Tibial nerve (tissue), 4 donors: ENCODE measurements at regions not wholly inside any gene's neighbourhood (a gene's known extent, or its start where the extent isn't known, plus 50 kb on each side); places are given as distances from the start of the nearest gene placed in this dataset.

ENCODE experiments used
- DNase-seq, 2 donors: peaks; one replicate each; pipeline ENCODE4 v3.0.0-alpha.2; 2019; ENCODE audit warnings: low spot score in 2 of 2
- H3K27ac ChIP-seq, 4 donors: fragments of 200-600 bp; sonication (generic) in 3 of 4; one replicate each; pipeline ENCODE4 v1.5.1; 2017 to 2019; ENCODE audit warnings: mild to moderate bottlenecking in 1 of 4
- H3K27me3 ChIP-seq, 2 donors: fragments of 200-600 bp; sonication (generic) in 1 of 2; one replicate each; pipeline versions ENCODE4 v1.5.1 to v1.6.0; 2017 to 2019
- H3K36me3 ChIP-seq, 3 donors: fragments of 200-600 bp; sonication (generic); one replicate each; pipeline ENCODE4 v1.5.1; 2018 to 2019
- H3K4me1 ChIP-seq, 4 donors: fragments of 200-600 bp; sonication (generic) in 3 of 4; one replicate each; pipeline ENCODE4 v1.5.1; 2017 to 2019
- H3K4me3 ChIP-seq, 4 donors: fragments of 200-600 bp; sonication (generic) in 3 of 4; one replicate each; pipeline ENCODE4 v1.5.1; 2017 to 2019; ENCODE audit warnings: mild to moderate bottlenecking in 1 of 4, moderate library complexity in 1 of 4
- H3K9me3 ChIP-seq, 4 donors: fragments of 200-600 bp; sonication (generic) in 3 of 4; one replicate each; pipeline ENCODE4 v1.5.1; 2017 to 2019
- EP300 ChIP-seq, 2 donors: sonication (generic); formaldehyde crosslinking; IDR thresholded peaks; one replicate each; pipeline ENCODE4 v1.6.1; 2017; ENCODE audit warnings: antibody characterized with exemption in 2 of 2, mild to moderate bottlenecking in 1 of 2
- POLR2A ChIP-seq, 2 donors: fragments of 450-650 bp; IDR thresholded peaks; one replicate each; pipeline ENCODE4 v1.6.1; 2017; ENCODE audit warnings: antibody characterized with exemption in 2 of 2, mild to moderate bottlenecking in 2 of 2, moderate library complexity in 2 of 2
- WGBS, 2 donors: methylation state at CpG; one replicate each; pipeline ENCODE4 v1.1.5; 2018; 5-methylcytosine and 5-hydroxymethylcytosine counted together
- TF ChIP-seq, protein P1 (sequence below), 5 experiments: fragments of 200-600 bp in 3 of 5; fragments of 450-650 bp in 2 of 5; sonication (generic) in 3 of 5; IDR thresholded peaks; one replicate each; pipeline ENCODE4 v1.5.1; 2016 to 2019; ENCODE audit warnings: antibody characterized with exemption in 5 of 5, mild to moderate bottlenecking in 3 of 5, moderate library complexity in 2 of 5

DNA sequence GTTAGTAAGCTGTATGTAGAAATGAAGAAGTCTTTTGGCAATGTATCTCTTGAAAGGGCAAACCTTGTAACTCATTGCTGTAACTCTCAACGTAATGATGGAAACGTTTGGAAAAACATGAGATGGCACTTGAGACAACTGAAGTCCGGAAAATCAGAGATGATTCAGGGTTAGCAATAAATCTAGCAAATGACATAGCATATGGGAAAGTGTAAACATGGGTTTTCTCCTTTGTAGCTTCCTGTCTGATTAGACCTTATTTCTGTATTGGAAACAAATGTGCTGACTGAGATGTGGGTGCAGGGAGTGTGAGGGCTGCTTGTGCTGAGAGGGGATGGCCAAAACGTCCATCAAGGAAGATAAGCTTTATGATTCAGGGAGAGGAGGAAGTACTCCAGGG is 110.7 kb upstream of the FAM20A start:
- TF ChIP-seq EP300 (IDR thresholded peaks at IDR 0.05) (no peak), POLR2A (IDR thresholded peaks at IDR 0.05) (no peak)
- TF ChIP-seq, protein P1, sequence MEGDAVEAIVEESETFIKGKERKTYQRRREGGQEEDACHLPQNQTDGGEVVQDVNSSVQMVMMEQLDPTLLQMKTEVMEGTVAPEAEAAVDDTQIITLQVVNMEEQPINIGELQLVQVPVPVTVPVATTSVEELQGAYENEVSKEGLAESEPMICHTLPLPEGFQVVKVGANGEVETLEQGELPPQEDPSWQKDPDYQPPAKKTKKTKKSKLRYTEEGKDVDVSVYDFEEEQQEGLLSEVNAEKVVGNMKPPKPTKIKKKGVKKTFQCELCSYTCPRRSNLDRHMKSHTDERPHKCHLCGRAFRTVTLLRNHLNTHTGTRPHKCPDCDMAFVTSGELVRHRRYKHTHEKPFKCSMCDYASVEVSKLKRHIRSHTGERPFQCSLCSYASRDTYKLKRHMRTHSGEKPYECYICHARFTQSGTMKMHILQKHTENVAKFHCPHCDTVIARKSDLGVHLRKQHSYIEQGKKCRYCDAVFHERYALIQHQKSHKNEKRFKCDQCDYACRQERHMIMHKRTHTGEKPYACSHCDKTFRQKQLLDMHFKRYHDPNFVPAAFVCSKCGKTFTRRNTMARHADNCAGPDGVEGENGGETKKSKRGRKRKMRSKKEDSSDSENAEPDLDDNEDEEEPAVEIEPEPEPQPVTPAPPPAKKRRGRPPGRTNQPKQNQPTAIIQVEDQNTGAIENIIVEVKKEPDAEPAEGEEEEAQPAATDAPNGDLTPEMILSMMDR (IDR thresholded peaks at IDR 0.05) = no peak
- DNase-seq = no peak
- H3K36me3 ChIP-seq = no peaks in the 10 kb centered on the region
- no peaks in the 10 kb centered on the region for H3K27me3 ChIP-seq
- H3K4me3 ChIP-seq = no peak overlapping the region
- WGBS, 2 donors = 55 to 58% methylated on average over 4 of the region's 4 CpGs
- no peaks in the 10 kb centered on the region for H3K9me3 ChIP-seq
- H3K4me1 ChIP-seq = peaks cover 0 to 20% (median 3%) of the 10 kb centered on the region in 4 donors
- H3K27ac ChIP-seq = peak overlapping the region in 2 of 4 donors; percentile 30 to 70

DNA sequence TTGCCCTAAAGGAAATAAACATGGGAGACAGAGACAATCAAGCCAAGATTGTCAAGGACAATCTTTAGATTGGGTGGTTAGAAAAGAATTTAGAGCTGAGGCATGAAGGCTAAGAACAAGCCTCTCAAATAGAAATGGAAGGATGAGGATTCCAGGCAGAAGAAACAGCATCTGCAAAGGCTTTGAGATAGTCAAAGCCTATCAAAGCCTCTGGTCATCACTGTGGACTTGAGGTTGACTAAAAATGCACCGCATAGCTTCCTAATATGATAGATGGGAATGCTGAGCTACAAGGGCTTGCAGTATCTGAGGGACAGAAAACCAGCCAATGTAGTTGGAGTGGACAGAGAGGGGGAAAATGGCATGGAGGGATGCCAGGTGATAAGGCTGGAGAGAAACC is 109.8 kb upstream of the FAM20A start:
- TF ChIP-seq EP300 (IDR thresholded peaks at IDR 0.05) (no peak), POLR2A (IDR thresholded peaks at IDR 0.05) (no peak)
- TF ChIP-seq, protein P1 (IDR thresholded peaks at IDR 0.05) = no peak
- Histone ChIP-seq H3K27ac (peak overlapping the region in 3 of 4 donors; percentile 26 to 70 (median 30)), H3K36me3 (no peaks in the 10 kb centered on the region), H3K4me1 (peaks cover 0 to 29% (median 3%) of the 10 kb centered on the region in 4 donors), H3K4me3 (no peak overlapping the region), H3K9me3 (no peaks in the 10 kb centered on the region), H3K27me3 (no peaks in the 10 kb centered on the region)
- WGBS, 2 donors = 73 to 91% methylated on average over 1 of the region's 1 CpG
- no peak for DNase-seq

DNA sequence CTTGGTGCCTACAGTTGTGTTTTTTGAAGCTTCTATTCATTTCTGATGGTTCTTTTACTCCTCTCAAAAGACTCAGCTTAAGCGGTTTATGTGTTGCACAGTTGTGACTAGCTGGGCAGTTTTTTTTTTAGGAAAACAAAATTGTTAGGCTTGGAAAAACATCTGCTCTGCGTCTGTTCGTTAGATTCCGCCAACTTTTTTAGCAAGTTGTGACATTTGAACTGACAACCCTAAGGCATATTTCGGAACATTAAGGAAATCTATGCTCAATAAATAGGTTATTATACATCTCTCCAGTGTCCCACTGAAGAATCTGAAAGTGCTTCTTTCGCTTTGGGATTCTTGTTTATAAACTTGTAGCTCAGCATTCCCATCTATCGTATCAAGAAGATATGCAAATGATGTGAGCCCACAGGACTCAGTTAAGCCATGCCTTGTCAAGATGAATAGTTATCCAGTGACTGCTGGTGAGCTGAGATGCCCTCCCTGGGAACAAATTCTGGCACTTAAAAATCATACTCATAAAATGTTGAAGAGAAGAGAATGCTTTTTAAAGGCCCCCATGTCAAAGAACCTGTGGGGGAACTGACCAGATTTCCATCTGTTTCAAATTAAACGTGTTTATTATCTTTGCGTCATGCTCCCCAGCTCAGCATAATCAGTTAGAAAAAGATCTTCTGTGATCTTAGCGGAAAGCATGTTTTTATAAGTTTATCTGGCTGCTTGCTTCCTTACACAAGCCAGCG is 109.0 kb upstream of the FAM20A start:
- no peak for TF ChIP-seq POLR2A (IDR thresholded peaks at IDR 0.05)
- peak in 1 of 2 donors; percentile 40 for TF ChIP-seq EP300 (IDR thresholded peaks at IDR 0.05)
- peaks cover 0 to 36% (median 3%) of the 10 kb centered on the region in 4 donors for H3K4me1 ChIP-seq
- no peak for DNase-seq
- H3K9me3 ChIP-seq = no peaks in the 10 kb centered on the region
- WGBS, 2 donors = 45 to 48% methylated on average over 11 of the region's 11 CpGs
- H3K27ac ChIP-seq = peak overlapping the region in 3 of 4 donors; percentile 26 to 70 (median 30)
- no peaks in the 10 kb centered on the region for H3K36me3 ChIP-seq
- H3K27me3 ChIP-seq = no peaks in the 10 kb centered on the region
- no peak overlapping the region for H3K4me3 ChIP-seq

DNA sequence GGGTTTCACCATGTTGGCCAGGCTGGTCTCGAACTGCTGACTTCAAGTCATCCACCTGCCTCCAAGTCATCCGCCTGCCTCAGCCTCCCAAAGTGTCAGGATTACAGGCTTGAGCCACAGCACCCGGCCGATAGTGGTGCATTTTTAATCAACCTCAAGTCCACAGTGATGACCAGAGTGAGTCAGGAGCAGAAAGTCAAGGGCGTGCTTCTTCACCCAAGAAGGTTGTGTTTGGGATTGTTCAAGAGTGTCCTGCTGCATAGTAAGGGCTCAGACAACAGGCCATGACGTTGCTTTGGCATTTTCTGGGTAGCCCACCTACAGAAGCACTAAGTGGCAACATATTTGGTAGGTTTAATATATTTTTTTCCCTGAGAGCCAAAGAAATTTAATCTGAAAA is 108.3 kb upstream of the FAM20A start:
- TF ChIP-seq EP300 (IDR thresholded peaks at IDR 0.05) (no peak), POLR2A (IDR thresholded peaks at IDR 0.05) (no peak)
- TF ChIP-seq, protein P1 (IDR thresholded peaks at IDR 0.05) = no peak
- DNase-seq = no peak
- Histone ChIP-seq H3K27ac (no peak overlapping the region), H3K27me3 (no peaks in the 10 kb centered on the region), H3K4me3 (no peak overlapping the region), H3K9me3 (no peaks in the 10 kb centered on the region), H3K36me3 (no peaks in the 10 kb centered on the region), H3K4me1 (peaks cover 0 to 44% (median 3%) of the 10 kb centered on the region in 4 donors)
- 84 to 89% methylated on average over 6 of the region's 6 CpGs for WGBS, 2 donors

DNA sequence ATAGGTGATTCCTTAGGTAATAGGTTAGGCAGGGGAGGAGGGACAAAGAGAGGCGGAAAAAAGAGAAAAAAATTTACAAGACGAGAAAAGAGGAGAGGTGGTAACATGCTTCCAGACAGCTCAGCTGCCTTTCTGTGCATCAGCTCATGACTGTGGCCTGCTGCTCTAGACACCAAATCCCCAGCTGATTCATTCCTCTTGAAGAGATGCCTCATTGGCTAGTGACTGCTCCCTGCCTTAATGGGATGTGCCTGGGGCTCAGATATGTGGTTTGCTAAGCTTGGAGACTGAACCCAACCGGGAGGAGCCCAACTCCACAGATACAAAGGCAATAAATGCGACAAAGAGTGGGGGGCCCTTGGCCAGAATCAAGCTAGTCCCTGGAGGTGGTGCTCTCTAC is 105.9 kb upstream of the FAM20A start:
- Histone ChIP-seq H3K4me1 (peaks cover 0 to 46% (median 3%) of the 10 kb centered on the region in 4 donors), H3K27me3 (no peaks in the 10 kb centered on the region), H3K27ac (peak overlapping the region in 1 of 4 donors; percentile 75), H3K4me3 (no peak overlapping the region), H3K36me3 (no peaks in the 10 kb centered on the region), H3K9me3 (no peaks in the 10 kb centered on the region)
- WGBS, 2 donors = 70 to 71% methylated on average over 4 of the region's 4 CpGs
- TF ChIP-seq POLR2A (IDR thresholded peaks at IDR 0.05) = no peak
- TF ChIP-seq, protein P1 (IDR thresholded peaks at IDR 0.05) = no peak
- TF ChIP-seq EP300 (IDR thresholded peaks at IDR 0.05) = no peak
- DNase-seq = no peak
